Stimulated activated naive CD8-positive, alpha-beta T cell treated with anti-CD3 and anti-CD28 coated beads, Interleukin-15, amount 100 ng/mL, for 72 hours (primary cell): ENCODE measurements at regions not wholly inside any gene's neighbourhood (a gene's known extent, or its start where the extent isn't known, plus 50 kb on each side); places are given as distances from the start of the nearest gene placed in this dataset.

Experiments used
- ATAC-seq: fragments of 150-1000 bp; cut with Tn5 transposase; 2 replicates; pipeline ENCODE4 v1.10.0; 2021; ENCODE audit warnings: mild to moderate bottlenecking, moderate library complexity
- DNase-seq, 2 donors: peaks; one replicate each; pipeline ENCODE4 v3.0.0; 2021 to 2022
- H3K27ac Mint-ChIP-seq, 2 donors: one replicate each; pipeline ENCODE4 v1.8.0; 2022; ENCODE audit warnings: mild to moderate bottlenecking in 2 of 2, mixed read lengths in 2 of 2, moderate library complexity in 2 of 2
- H3K27me3 Mint-ChIP-seq: one replicate; pipeline ENCODE4 v1.8.0; 2022; ENCODE audit warnings: mixed read lengths
- H3K4me1 Mint-ChIP-seq: one replicate; pipeline ENCODE4 v1.8.0; 2022; ENCODE audit warnings: mild to moderate bottlenecking, mixed read lengths
- H3K4me3 Mint-ChIP-seq, 2 donors: one replicate each; pipeline ENCODE4 v1.8.0; 2022; ENCODE audit warnings: mild to moderate bottlenecking in 2 of 2, mixed read lengths in 2 of 2, moderate library complexity in 1 of 2
- H3K9me3 Mint-ChIP-seq, 2 donors: one replicate each; pipeline ENCODE4 v1.8.0; 2022; ENCODE audit warnings: mixed read lengths in 2 of 2

DNA sequence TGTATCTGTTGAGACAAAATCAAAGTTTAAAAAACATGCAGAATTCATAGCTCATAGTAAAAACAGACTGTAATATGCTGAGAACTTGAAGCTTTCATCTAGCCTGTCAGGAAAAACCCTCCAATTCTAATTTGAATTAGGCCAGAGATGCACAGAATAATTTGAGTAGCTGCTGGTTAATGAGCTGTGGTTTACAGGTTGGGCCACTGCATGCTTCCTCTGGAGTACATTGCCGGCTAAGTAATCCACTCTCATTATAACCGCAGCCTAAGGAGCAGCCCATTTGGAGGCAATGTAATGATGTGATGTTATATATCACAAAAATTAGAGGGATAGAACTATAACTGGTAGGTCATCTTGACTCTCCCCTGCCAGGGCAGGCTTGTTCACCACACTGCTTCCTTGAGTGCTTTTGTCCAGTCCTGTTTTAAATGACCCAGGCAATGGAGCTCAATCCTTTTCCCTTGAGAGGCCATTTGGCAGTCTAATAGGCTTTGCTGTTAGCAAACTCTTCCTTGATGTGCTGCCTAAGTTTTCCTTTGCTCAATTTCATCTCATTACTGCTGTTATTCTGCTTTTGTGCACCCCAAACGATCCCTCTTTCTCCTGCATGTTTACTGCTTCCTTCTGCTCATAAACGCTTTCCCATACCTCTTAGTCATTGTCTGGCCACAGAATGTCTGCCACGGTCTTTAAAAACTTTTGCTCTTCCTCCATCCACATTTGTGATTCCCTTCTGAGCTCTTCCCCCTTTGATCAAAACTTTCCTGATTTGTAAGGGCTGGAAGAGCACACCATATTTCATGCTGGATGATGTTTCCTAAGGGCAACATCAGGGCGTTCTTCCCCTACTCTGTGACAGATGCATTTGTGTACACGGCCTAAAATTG, 230.9 kb downstream of the C4orf33 start:
- no peak for DNase-seq
- Mint-ChIP-seq H3K4me3 (no peak overlapping the region), H3K27ac (no peak overlapping the region), H3K27me3 (peaks cover 20% of the 10 kb centered on the region), H3K9me3 (no peaks in the 10 kb centered on the region), H3K4me1 (no peaks in the 10 kb centered on the region)
- no peak for ATAC-seq

DNA sequence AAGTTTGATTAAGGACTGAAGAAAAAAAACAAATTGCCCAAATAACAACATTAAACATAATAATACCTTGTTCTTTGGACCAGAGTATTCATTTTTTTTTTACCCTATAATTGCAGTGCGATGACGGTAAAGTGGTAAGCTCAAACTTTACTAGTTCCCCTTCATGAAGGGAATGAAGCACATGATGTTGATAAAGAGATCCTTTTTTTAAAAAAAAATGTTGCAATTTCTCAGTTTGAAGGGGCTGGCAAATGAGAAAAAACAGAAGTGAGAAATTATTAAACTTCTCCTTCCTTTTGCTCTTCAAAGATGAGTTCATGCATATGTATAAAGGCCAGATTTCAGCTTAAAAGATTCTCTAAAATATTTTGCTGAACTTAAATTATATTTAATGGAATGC, 231.7 kb downstream of the C4orf33 start:
- no peaks in the 10 kb centered on the region for H3K9me3 Mint-ChIP-seq
- DNase-seq = no peak
- no peak for ATAC-seq
- no peaks in the 10 kb centered on the region for H3K4me1 Mint-ChIP-seq
- H3K27ac Mint-ChIP-seq = no peak overlapping the region
- peaks cover 14% of the 10 kb centered on the region for H3K27me3 Mint-ChIP-seq
- H3K4me3 Mint-ChIP-seq = no peak overlapping the region

DNA sequence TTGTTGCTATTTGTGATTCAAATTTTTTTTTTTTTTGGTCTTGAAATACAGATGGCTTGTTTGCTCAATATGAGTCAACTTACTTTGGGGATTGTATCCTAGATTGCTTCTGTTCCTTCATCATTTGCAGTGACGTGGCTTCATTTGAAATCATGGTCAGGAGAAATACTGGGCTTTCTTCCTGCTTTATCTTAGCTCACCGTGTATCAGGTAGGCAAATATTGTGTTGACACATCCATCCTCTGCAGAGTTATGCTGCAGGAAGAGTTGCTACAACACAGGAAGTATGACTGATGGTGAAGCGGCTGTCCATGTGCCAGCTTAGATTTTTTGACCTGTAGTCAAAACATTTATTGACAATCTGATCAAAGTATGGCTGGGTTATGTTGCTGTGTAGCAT, 232.2 kb downstream of the C4orf33 start:
- Mint-ChIP-seq H3K27me3 (peaks cover 14% of the 10 kb centered on the region), H3K4me1 (no peaks in the 10 kb centered on the region), H3K4me3 (no peak overlapping the region), H3K27ac (no peak overlapping the region), H3K9me3 (no peaks in the 10 kb centered on the region)
- ATAC-seq (no peak), DNase-seq (no peak)

DNA sequence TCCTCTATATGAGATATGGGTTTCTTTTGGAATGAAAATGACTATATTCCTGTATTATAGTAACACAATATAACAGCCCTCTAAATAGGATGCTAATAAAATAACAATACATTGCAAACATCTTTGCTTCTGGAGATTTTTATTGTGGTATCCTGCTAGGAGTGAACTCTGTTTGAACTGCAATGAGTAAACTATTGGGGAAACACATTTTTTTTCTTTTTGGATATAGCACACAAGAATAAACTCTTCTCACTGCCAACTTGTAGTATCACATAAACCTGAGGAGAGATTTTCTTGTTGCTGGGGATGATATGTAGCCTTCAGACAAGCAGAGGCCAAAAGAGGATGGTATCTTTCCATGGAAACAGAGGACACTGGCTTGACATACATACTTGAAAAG, 238.2 kb downstream of the C4orf33 start:
- no peak overlapping the region for H3K4me3 Mint-ChIP-seq
- H3K9me3 Mint-ChIP-seq = no peaks in the 10 kb centered on the region
- DNase-seq (no peak), ATAC-seq (no peak)
- H3K27ac Mint-ChIP-seq = no peak overlapping the region
- H3K27me3 Mint-ChIP-seq = peaks cover 13% of the 10 kb centered on the region
- no peaks in the 10 kb centered on the region for H3K4me1 Mint-ChIP-seq

DNA sequence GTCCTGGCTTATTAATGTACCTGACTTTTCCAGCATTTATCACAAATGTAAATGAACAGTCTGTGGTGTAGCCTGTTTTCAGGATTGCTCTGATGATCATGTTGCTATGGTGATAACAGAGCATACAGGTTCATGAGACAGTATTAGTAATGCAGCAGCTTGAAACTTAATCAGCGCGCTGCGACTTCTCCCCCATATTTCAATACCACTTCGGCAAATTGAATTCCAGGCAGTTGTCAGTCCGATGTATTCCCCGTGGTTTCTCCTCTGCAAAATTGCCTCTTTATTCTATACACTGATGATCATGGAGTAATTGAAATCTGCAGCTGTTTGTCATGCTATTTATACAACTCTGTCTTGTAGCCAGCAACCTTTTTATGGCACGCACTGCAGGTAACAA, 239.3 kb downstream of the C4orf33 start:
- DNase-seq = no peak
- Mint-ChIP-seq H3K4me3 (no peak overlapping the region), H3K27ac (no peak overlapping the region)

DNA sequence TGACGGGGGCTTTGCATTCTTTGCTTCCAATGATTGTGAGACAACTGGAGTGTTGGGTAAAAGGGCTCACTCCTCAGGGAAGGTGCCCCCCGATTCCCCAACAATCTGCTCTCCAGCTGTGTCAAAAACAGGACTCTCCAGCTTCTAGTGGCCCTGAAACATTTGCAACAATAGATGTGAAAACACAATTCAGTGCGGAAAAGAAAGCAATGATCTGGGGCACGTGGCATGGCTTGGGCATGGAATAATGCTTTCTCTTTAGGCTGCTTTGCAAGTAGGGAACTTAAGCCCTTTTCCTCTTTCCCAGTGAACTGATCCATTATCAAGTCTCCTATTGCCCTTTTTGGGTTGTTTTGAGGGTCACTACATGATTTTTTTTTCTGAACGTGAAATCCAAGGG, 239.9 kb downstream of the C4orf33 start:
- Mint-ChIP-seq H3K27me3 (peaks cover 14% of the 10 kb centered on the region), H3K27ac (no peak overlapping the region), H3K4me3 (no peak overlapping the region), H3K4me1 (no peaks in the 10 kb centered on the region), H3K9me3 (no peaks in the 10 kb centered on the region)
- DNase-seq (no peak), ATAC-seq (no peak)

More for the DNA sequence above, 239.3 kb downstream of the C4orf33 start:
- H3K9me3 Mint-ChIP-seq = no peaks in the 10 kb centered on the region
- peaks cover 14% of the 10 kb centered on the region for H3K27me3 Mint-ChIP-seq
- no peak for ATAC-seq
- H3K4me1 Mint-ChIP-seq = no peaks in the 10 kb centered on the region

DNA sequence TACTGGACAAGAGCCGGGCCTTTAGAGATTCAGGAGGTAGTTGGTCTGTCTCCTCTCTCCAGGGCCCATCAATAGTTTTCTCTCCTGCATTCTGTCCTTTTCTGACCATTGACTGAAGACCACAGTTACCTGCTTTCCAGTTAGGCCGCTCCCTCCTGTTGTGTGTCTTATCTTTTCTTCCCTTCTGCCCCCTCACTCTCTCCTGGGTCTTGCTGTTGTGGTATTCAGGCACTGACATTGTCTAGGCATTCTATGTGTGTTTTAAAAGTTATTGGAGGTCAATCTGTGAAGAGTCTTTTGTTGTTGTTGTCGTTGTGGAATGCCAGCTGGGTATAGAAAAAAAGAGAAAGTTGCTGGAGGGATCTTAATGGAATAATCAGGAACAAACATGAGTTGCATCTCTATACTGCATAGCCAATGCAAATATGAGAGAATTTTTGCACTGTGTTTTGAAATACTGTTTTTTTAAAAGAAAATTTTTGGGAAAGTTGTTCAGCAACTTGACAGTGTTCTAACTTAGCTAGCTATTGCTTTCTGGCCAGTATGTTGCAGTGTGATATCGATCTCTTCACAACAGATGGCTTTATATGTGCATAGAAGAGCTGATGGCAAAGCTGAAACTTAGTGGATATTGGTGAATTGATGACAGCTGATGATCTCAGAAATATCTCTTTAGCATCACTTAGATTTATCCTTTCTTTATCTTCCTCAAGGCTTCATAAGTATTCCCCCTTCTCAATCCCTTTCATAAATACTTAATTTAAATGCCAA, 240.7 kb downstream of the C4orf33 start:
- Mint-ChIP-seq H3K27me3 (peaks cover 14% of the 10 kb centered on the region), H3K27ac (no peak overlapping the region), H3K4me3 (no peak overlapping the region), H3K4me1 (no peaks in the 10 kb centered on the region), H3K9me3 (no peaks in the 10 kb centered on the region)
- DNase-seq (no peak), ATAC-seq (no peak)

DNA sequence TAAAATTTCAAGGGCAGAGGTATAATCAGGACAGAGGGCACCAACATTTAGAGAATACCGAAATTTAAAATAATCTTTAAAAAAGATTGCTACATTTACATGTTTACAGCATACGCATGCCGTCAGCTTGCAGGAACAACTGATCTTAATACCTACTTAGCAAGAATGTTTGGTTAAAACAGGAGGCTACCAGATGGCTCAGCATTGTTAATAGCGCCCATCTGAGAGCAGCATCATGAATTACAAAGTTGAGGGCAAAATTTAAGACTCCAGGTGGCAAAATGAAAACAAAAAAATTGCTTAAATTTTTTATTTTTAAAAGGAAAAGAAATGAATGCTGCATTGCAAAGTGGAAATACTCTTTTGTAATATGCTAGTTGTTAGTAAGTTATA, 241.3 kb downstream of the C4orf33 start:
- Mint-ChIP-seq H3K9me3 (no peaks in the 10 kb centered on the region), H3K27me3 (peaks cover 18% of the 10 kb centered on the region), H3K4me1 (no peaks in the 10 kb centered on the region), H3K4me3 (no peak overlapping the region), H3K27ac (no peak overlapping the region)
- DNase-seq (no peak), ATAC-seq (no peak)

DNA sequence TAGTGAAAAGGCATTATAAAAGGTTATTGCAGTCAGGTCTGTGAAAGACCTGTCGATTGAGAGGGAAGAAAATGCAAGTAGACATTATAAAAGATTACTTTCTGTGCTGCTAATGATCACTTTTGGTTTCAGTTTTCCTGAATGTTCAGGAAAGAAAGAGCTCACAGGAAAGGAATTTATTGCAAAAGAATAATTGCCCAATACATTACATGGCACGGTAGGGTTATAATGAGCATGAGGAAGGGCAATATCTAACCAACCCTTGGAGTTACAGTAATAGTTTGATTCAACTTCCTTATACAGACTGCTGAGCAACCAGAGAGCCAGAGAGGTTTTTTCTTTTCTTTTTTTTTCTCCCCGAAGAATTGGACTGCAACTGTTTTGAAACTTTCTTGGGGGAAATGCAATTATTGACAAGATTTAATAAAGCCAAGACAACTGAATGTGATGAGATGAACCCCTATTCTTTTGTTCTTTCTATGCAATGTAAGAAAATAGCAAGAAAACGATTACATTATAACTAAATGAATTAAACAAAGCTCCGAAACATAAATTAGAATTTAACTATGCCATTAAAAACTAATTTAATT, 247.0 kb downstream of the C4orf33 start:
- no peak for DNase-seq
- no peak for ATAC-seq
- H3K27ac Mint-ChIP-seq = no peak overlapping the region

DNA sequence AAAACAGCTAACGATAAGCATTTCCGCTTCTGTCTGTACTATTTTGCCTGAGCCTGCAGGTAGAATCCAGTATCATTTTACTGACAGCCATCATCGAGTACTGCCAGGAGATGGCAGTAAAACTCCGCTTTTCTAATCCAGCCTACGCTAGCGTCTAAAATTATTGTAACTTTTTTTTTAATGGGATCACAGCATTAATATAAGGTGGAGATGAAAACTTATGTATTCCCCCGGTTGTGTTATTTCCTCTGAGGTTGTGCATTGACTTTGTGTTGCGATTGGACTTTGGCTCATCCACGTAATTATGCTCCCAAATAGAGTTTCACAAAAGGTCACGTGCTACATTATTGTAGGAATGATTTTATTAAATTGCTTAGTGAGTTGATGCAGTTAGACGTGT, 248.1 kb downstream of the C4orf33 start:
- peak in 1 of 2 donors; percentile 9 for DNase-seq
- no peaks in the 10 kb centered on the region for H3K4me1 Mint-ChIP-seq
- no peak overlapping the region for H3K4me3 Mint-ChIP-seq
- H3K9me3 Mint-ChIP-seq = no peaks in the 10 kb centered on the region
- ATAC-seq = no peak
- no peak overlapping the region for H3K27ac Mint-ChIP-seq
- peaks cover 17% of the 10 kb centered on the region for H3K27me3 Mint-ChIP-seq

More for the DNA sequence above, 247.0 kb downstream of the C4orf33 start:
- Mint-ChIP-seq H3K4me1 (no peaks in the 10 kb centered on the region), H3K4me3 (no peak overlapping the region), H3K9me3 (no peaks in the 10 kb centered on the region), H3K27me3 (peaks cover 29% of the 10 kb centered on the region)

DNA sequence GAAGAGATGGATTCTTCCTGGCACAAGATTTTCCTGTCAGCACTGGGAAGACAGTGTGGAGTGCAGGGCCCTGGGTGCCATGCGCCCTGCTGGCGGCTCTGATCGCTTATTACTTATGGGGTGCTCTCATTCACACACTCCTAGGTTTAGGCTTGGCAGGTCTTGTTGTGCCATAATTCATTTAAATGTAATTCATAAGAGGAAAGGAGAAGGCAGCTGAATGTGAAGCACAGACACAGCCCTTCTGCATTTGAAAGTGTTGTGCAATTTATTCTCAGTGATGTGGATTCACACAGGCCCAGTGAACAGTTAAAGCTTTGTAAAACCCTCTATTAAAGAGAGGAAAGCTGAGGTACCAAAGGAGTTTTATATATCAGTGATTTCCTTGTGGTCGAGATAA, 249.7 kb downstream of the C4orf33 start:
- DNase-seq (no peak), ATAC-seq (no peak)
- Mint-ChIP-seq H3K4me3 (no peak overlapping the region), H3K27me3 (peaks cover 15% of the 10 kb centered on the region), H3K9me3 (no peaks in the 10 kb centered on the region), H3K27ac (no peak overlapping the region), H3K4me1 (no peaks in the 10 kb centered on the region)

DNA sequence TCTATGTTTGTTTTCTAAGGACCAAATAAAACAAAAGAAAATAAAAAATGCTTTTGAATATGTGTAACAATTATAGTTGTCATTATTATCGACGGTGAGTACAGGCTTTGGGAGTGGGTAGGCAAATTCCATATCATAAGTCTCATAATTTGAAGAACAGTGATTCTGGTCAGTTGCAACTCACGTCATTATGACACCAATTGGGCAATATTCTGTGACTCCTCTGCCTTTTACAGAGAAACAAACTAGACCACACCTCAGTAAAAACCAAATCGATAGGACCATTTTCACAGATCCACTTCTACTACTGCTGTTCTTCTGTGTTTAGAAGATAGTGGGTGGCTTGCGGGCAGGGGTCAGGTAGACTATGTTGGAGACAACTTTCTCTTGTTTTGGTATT, 250.1 kb downstream of the C4orf33 start:
- Mint-ChIP-seq H3K4me1 (no peaks in the 10 kb centered on the region), H3K4me3 (no peak overlapping the region), H3K27ac (no peak overlapping the region), H3K27me3 (peaks cover 15% of the 10 kb centered on the region), H3K9me3 (no peaks in the 10 kb centered on the region)
- ATAC-seq (no peak), DNase-seq (no peak)

DNA sequence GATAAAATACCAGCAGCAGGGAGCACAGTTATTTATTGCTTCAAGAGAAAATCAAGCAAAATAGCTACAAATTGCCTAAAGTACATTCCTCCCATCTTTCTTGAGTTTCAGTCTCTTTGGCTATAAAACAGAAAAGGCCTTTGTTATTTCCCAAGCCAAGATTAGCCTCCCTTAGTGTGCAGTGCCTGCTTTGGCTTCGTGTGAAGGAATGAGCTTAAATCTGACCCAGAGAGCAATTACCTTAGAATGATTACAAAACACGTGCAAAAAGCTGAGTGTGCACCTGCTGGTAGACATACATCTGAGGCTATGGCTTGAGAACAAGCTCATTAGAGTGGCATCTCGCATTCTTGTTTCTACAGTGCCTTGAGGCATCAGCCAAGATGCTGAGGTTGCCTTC, 250.8 kb downstream of the C4orf33 start:
- ATAC-seq = no peak
- no peak for DNase-seq
- no peaks in the 10 kb centered on the region for H3K4me1 Mint-ChIP-seq
- peaks cover 15% of the 10 kb centered on the region for H3K27me3 Mint-ChIP-seq
- H3K27ac Mint-ChIP-seq = no peak overlapping the region
- H3K4me3 Mint-ChIP-seq = no peak overlapping the region
- H3K9me3 Mint-ChIP-seq = no peaks in the 10 kb centered on the region

DNA sequence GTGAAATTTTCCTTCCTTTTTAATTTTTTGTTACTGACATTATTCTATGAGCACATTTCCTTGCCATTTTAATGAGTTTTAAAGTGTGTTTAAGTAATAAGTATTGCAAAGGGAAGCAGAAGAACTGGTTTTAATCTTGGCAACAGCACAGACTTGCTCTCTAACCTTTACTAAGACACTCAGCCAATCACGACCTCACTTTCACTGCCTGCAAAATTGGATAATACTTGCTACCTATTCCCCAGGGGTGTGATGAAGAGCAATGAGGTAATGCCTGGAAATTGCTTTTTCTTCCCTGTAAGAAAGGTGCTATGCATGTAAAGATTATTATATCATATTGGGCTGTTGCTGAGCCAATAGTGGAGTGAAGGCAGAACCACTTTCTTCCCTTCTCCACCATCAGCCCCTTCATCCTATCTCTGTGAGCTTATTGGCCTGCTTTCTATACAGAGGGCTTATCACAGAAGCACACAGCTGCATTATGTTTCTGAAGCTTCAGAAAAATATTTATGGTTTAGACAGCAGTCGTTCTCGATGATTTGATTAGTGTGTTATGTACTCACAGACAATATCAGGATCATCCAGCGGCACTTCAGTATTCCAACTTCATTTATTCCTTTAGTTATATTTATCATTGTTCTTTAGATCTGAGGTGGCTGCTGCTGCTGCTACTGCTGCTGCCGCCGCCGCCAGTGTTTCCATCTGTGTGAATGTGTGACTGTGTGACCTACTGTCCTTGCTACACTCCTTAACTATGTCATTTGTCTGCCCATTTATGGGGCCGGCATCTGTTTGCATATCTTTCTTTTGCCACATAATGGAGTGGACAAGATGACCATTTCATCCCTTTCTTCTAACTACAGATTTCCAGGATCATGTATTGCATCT, 255.1 kb downstream of the C4orf33 start:
- Mint-ChIP-seq H3K4me1 (no peaks in the 10 kb centered on the region), H3K9me3 (no peaks in the 10 kb centered on the region), H3K27me3 (peaks cover 16% of the 10 kb centered on the region), H3K27ac (no peak overlapping the region), H3K4me3 (no peak overlapping the region)
- DNase-seq = no peak
- no peak for ATAC-seq

DNA sequence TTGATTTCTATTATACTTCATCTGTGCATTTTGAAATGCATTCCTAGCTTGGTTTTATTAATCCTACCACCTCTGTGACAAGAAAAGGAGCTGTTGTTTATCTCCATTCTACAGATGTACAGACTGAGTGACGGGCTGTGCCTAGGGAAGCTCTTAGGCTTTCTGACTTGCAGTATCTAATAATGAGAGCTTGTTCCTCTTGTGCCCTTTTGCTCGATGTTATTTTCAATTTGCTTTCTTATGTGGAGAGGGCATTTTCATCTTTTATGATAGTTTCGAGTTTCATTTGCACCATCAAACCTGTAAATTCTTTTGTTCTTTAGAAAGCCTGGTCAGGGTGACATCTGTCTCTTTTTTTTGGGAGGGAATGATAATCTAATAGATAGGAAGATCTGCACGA, 256.5 kb downstream of the C4orf33 start:
- Mint-ChIP-seq H3K4me1 (no peaks in the 10 kb centered on the region), H3K9me3 (no peaks in the 10 kb centered on the region), H3K27me3 (peaks cover 16% of the 10 kb centered on the region), H3K27ac (no peak overlapping the region), H3K4me3 (no peak overlapping the region)
- ATAC-seq = no peak
- DNase-seq = no peak
